Omental fat pad (tissue), 3 donors: ENCODE measurements at regions not wholly inside any gene's neighbourhood (a gene's known extent, or its start where the extent isn't known, plus 50 kb on each side); places are given as distances from the start of the nearest gene placed in this dataset.

ENCODE experiments used
- ATAC-seq: fragments of 150-250 bp; one replicate; pipeline ENCODE4 v1.9.1; 2016; ENCODE audit warnings: mild to moderate bottlenecking, moderate library complexity; ENCODE audit not compliant: low FRiP score
- DNase-seq: peaks from one replicate; pipeline ENCODE4 v3.0.0-alpha.2; 2019; ENCODE audit warnings: low spot score
- TF ChIP-seq, protein P1 (sequence below), 3 donors: fragments of 450-650 bp; IDR thresholded peaks; one replicate each; pipeline ENCODE4 v1.5.1; 2016 to 2017; ENCODE audit warnings: antibody characterized with exemption in 3 of 3, mild to moderate bottlenecking in 3 of 3, moderate library complexity in 2 of 3

DNA sequence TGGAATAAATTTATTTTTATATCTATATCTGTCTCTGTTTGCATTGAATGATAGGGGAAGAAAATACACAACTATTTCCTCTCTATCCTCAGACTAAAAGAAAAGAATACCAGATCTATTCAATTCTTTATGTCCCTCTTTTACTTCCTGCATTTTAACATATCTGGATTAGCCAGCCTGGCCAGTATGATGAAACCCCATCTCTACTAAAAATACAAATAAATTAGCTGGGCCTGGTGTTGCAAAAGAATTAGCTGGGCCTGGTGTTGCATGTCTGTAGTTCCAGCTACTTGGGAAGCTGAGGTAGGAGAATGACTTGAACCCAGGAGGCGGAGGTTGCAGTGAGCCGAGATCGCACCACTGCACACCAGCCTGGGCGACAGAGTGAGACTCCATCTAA lies 182.0 kb downstream of the LURAP1L start:
- TF ChIP-seq, protein P1, sequence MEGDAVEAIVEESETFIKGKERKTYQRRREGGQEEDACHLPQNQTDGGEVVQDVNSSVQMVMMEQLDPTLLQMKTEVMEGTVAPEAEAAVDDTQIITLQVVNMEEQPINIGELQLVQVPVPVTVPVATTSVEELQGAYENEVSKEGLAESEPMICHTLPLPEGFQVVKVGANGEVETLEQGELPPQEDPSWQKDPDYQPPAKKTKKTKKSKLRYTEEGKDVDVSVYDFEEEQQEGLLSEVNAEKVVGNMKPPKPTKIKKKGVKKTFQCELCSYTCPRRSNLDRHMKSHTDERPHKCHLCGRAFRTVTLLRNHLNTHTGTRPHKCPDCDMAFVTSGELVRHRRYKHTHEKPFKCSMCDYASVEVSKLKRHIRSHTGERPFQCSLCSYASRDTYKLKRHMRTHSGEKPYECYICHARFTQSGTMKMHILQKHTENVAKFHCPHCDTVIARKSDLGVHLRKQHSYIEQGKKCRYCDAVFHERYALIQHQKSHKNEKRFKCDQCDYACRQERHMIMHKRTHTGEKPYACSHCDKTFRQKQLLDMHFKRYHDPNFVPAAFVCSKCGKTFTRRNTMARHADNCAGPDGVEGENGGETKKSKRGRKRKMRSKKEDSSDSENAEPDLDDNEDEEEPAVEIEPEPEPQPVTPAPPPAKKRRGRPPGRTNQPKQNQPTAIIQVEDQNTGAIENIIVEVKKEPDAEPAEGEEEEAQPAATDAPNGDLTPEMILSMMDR (IDR thresholded peaks at IDR 0.05): no peak
- ATAC-seq (no peak), DNase-seq (no peak)

DNA sequence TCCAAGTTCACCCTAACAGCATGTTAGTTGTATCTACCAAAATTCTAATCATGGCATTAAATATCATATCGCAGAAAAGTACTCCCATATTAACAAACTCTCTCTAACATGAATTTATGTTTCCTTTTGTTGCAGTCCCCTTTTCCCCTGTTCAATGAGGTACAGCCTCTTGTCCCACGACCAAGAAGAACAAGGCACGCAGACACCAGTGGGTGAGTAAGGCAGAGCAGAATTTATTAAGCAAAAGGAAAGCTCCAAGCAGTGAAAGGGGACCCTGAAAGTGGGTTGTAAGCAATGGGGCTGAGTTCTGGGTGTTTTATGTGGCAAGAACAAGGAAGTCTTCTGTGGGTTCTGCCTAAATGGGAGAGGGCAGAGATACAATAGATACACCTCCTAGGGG lies 183.5 kb downstream of the LURAP1L start:
- TF ChIP-seq, protein P1 (IDR thresholded peaks at IDR 0.05): no peak
- no peak for ATAC-seq
- no peak for DNase-seq

DNA sequence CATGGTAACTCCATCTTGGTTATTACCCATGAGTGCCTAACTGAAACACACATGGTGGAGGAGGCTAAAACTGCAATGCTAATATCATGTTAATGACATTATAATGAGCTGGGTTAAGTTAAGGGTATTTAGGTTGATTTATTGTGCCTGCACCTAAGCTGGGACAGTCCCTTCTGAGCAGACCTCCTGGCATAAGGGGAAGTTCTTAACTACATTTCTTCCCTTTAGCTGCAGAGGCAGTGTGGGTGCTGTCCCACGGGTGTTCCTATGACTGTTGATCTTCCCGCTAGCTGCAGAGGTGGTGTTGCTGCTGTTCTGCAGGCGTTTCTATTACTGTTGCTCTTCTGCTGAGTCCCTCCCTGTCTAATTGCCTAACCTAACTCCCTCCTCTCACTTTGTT lies 183.9 kb downstream of the LURAP1L start:
- ATAC-seq (no peak), DNase-seq (no peak)
- TF ChIP-seq, protein P1 (IDR thresholded peaks at IDR 0.05): no peak

DNA sequence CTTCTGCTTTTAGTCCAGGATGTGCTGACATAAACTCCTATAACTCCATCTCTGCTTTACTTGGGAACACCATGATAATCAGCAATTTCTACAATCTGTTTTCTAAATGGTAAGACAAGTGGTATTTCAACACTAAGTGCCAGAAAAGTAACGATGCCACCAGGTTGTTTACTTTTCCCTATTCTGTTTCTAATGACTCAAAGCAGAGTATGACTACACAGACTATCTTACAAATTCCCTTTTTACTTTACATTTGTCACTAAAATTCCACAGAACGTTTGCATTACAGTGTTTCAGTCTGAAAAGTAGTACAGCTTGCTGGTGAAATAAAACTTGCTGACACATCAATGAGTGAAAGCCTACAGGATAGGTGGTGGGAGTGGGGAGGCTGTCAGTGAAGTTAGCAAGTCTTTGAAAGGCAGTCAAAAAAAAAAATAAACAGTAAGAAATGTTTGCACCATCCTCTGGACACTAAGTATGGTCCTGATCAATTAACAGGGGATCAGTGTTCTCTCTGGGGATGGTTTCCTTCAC lies 186.5 kb downstream of the LURAP1L start:
- TF ChIP-seq, protein P1 (IDR thresholded peaks at IDR 0.05): no peak
- no peak for DNase-seq
- ATAC-seq: no peak

DNA sequence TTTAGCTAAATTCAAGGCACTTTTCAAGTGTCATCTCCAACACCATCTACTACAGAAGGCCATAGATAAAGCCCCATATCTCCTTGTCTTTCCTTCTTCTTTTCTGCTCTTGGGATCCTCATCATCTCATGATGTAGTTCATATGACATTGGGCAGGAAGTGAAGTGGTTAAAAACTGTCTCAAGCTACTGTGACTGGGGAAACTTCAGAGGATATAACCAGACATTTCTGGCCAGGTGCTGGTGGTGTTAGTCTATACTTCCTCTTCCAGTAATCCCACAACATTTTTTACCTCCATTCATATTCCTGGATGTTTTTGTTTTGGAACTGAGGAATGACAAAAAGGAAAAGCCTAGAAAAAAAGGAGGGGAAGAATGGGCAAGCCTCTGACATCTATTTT lies 188.7 kb downstream of the LURAP1L start:
- TF ChIP-seq, protein P1 (IDR thresholded peaks at IDR 0.05): no peak
- ATAC-seq (no peak), DNase-seq (no peak)

DNA sequence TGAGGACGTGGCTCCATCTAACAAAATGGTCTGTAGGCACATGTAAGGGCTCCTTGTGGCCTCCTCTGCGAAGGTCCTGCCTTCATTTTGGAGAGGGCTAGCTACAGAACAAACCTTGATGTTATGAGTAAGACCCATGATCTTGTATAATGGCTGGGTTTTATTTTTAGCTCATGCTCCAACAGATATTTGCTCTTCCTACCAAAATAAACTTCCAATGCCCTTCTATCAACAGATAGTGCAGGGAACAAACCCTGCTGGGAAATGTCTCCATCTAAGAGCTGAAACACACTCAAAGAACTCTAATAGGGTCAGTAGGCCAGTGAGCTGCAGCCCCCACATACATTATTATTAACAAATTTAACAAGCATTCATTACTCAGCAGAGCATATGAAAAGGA lies 189.5 kb downstream of the LURAP1L start:
- no peak for ATAC-seq
- no peak for DNase-seq
- TF ChIP-seq, protein P1 (IDR thresholded peaks at IDR 0.05): no peak

DNA sequence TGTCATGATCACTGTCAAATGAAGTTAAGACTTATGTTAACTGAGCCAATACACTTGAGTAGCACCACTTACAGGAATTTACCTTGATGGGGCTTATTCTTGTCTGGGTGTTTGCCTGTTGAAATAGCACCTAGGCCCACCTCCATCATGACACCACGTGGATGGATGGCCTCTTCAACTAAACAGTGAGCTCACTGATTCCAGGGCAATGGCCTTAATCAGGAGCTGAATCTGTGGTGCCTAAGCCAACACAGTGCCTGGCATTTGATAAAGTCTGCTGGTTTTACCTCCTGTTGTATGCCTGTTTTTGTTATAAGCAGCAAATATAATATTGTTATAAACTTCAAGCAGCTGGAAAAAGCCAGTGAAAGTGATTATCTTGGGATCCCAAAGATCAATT lies 190.5 kb downstream of the LURAP1L start:
- DNase-seq (no peak), ATAC-seq (no peak)
- TF ChIP-seq, protein P1 (IDR thresholded peaks at IDR 0.05): no peak
